ENCODE measurements at regions not wholly inside any gene's neighbourhood (a gene's known extent, or its start where the extent isn't known, plus 50 kb on each side); places are given as distances from the start of the nearest gene placed in this dataset.

DNA sequence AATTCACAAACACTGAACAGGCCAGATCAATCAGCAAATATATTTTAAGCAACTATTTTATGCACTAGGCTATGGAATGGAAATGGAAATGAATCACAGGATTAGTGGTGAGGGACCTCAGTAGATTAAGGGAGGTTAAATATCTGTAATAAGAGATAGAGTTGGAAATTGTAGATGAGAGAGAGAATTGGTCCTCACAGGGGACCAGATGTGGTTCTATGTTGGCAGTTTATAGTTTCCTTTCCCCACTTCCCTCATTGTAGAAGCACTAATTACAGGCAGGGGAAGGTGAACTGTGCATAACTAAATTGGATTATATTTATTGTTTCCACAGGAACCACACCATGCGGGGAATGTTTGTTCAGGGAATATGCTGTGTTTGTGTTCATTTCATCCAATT lies 496.2 kb downstream of the ARHGEF28 start:
- no peak overlapping the region for H3K4me3 ChIP-seq (ENCODE audit: control insufficient read depth, low read depth, low read length)
- no peak for DNase-seq (ENCODE audit: low read depth)
- no peak for TF ChIP-seq CTCF (IDR thresholded peaks at IDR 0.05; ENCODE audit: control insufficient read depth, insufficient read depth, low read depth, low read length, missing control alignments)

DNA sequence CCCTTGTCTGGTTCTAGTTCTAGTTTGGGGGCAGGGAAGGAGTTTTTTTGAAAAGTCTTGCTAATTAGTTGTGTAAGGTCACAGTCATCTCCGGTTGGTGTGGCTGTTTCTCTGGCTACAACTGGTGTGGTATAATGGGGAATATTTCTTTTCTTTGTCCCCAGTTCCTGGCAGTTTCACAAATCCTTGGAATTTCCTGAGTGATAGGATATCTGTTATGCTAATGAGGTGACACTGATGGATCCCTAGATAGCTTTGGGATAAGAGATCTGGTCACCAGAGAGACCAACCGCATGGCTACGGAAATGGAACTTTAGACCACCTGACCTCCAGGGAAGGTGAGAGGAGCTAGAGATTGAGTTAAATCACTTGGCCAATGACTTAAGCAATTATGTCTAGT lies 494.6 kb downstream of the ARHGEF28 start:
- no peak for DNase-seq (ENCODE audit: low read depth)
- no peak overlapping the region for H3K4me3 ChIP-seq (ENCODE audit: control insufficient read depth, low read depth, low read length)
- no peak for TF ChIP-seq CTCF (IDR thresholded peaks at IDR 0.05; ENCODE audit: control insufficient read depth, insufficient read depth, low read depth, low read length, missing control alignments)

DNA sequence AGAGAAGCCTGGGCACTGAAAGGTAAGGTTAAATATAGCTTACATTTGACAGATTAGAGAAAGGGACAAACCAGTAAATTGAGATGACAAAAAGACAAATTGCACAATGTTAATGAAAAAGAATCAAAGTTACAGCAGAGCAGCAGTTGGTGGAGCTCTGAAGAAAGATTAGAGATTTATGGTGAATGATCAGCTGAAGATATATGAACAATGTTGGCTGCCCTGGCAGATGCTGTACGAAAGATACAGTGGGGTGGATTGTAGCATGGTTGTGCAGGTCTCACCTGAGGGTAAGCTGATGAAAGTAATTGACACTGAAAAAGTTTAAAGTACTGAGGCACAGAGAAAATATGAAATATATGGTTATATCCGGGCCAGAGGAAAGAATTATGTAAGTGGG lies 492.1 kb downstream of the ARHGEF28 start:
- no peak for TF ChIP-seq CTCF (IDR thresholded peaks at IDR 0.05; ENCODE audit: control insufficient read depth, insufficient read depth, low read depth, low read length, missing control alignments)
- no peak overlapping the region for H3K4me3 ChIP-seq (ENCODE audit: control insufficient read depth, low read depth, low read length)
- no peak for DNase-seq (ENCODE audit: low read depth)

DNA sequence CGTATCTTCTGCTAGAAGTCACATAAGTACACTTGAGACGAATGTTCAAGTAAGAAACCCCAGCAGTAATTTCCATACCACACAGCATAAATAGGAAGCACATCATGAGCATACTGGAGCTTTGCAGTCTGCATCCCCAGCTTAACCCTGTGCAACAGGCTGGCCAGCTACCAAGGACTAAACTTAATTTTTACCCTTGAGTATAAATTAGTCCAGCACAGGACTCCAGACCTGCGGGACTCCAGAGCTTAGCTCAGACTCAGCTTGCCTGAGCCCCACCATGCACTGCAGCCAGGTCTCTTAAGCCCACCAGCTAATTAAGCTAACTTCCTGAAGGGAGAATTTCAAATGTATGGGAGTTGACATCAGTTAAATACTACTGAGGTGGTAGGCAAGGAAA lies 491.0 kb downstream of the ARHGEF28 start:
- H3K4me3 ChIP-seq (ENCODE audit: control insufficient read depth, low read depth, low read length) = no peak overlapping the region
- TF ChIP-seq CTCF (IDR thresholded peaks at IDR 0.05; ENCODE audit: control insufficient read depth, insufficient read depth, low read depth, low read length, missing control alignments) = no peak
- DNase-seq (ENCODE audit: low read depth) = no peak

GRCh38 chr5:74116266-74116665 lies 490.3 kb downstream of the ARHGEF28 start:
- DNase-seq (ENCODE audit: low read depth) = no peak
- no peak overlapping the region for H3K4me3 ChIP-seq (ENCODE audit: control insufficient read depth, low read depth, low read length)
- no peak for TF ChIP-seq CTCF (IDR thresholded peaks at IDR 0.05; ENCODE audit: control insufficient read depth, insufficient read depth, low read depth, low read length, missing control alignments)

- DNase-seq (ENCODE audit: low read depth) = no peak
- no peak for TF ChIP-seq CTCF (IDR thresholded peaks at IDR 0.05; ENCODE audit: control insufficient read depth, insufficient read depth, low read depth, low read length, missing control alignments)
- no peak overlapping the region for H3K4me3 ChIP-seq (ENCODE audit: control insufficient read depth, low read depth, low read length)
Measured at GRCh38 chr5:74113927-74114326, 487.9 kb downstream of the ARHGEF28 start.

DNA sequence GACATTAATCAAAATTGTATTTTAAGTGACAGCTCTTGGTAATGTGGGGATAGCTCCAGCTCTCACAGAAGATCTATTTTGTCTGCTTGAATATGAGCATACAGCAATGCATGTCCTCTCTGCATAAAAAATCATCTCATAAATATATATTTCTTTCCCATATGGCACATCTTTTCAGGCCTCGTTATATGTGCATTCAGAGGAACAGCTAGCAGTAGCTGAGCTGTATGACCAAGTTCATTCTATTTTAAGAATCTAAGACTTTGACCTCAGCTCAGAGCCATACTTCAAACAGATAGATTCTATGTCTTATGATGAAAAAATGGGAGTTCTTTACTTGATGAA lies 487.2 kb downstream of the ARHGEF28 start:
- no peak for TF ChIP-seq CTCF (IDR thresholded peaks at IDR 0.05; ENCODE audit: control insufficient read depth, insufficient read depth, low read depth, low read length, missing control alignments)
- no peak for DNase-seq (ENCODE audit: low read depth)
- H3K4me3 ChIP-seq (ENCODE audit: control insufficient read depth, low read depth, low read length) = no peak overlapping the region
